SU-DHL-6 (cell line): ENCODE measurements at regions not wholly inside any gene's neighbourhood (a gene's known extent, or its start where the extent isn't known, plus 50 kb on each side); places are given as distances from the start of the nearest gene placed in this dataset.
"Not testable (repeated sequence)": the region's sequence is repeated elsewhere in the genome, so short reads cannot be mapped to it uniquely, and the experiment has no call there.

Experiments
- H2AFZ ChIP-seq: fragments of 200-600 bp; sonication (generic); 2 replicates; pipeline ENCODE4 v1.6.1; 2014; ENCODE audit warnings: low read depth, mild to moderate bottlenecking, moderate library complexity, mixed read lengths, antibody characterized with exemption, low read length; ENCODE audit not compliant: severe bottlenecking
- H3F3A ChIP-seq: fragments of 200-600 bp; shearing (Covaris generic); 2 replicates; pipeline ENCODE4 v1.6.0; 2016; ENCODE audit warnings: antibody characterized with exemption, mild to moderate bottlenecking; ENCODE audit not compliant: insufficient read depth
- H3K27ac ChIP-seq: fragments of 200-600 bp; sonication (generic); 2 replicates; pipeline ENCODE4 v1.5.1; 2016; ENCODE audit warnings: low read depth, mild to moderate bottlenecking, low read length, moderate library complexity, mixed read lengths
- H3K27me3 ChIP-seq: fragments of 200-600 bp; sonication (generic), shearing (Covaris generic); 2 replicates; pipeline ENCODE4 v1.6.0; 2014; ENCODE audit warnings: mild to moderate bottlenecking, low read length
- H3K36me3 ChIP-seq: fragments of 200-600 bp; sonication (generic); 2 replicates; pipeline ENCODE4 v1.6.1; 2014; ENCODE audit warnings: mild to moderate bottlenecking, low read length, mixed read lengths
- H3K4me2 ChIP-seq: fragments of 300-600, 200-600 bp; shearing (Covaris generic), sonication (generic); 2 replicates; pipeline ENCODE4 v1.6.0; 2014; ENCODE audit warnings: low read length, low read depth, mild to moderate bottlenecking; ENCODE audit not compliant: poor library complexity, severe bottlenecking
- H3K4me3 ChIP-seq: fragments of 200-600 bp; sonication (generic); 2 replicates; pipeline ENCODE4 v1.5.1; 2014; ENCODE audit warnings: antibody characterized with exemption, low read length, mild to moderate bottlenecking, mixed read lengths; ENCODE audit not compliant: insufficient read depth, poor library complexity, severe bottlenecking
- H3K79me2 ChIP-seq: fragments of 200-600 bp; sonication (generic); 2 replicates; pipeline ENCODE4 v1.6.1; 2014; ENCODE audit warnings: mild to moderate bottlenecking, low read length, moderate library complexity; ENCODE audit not compliant: insufficient read depth
- H3K9ac ChIP-seq: fragments of 200-600 bp; sonication (generic); 2 replicates; pipeline ENCODE4 v1.7.0; 2014; ENCODE audit warnings: mild to moderate bottlenecking, low read length
- H3K9me2 ChIP-seq: fragments of 200-600 bp; sonication (generic); replicated peaks from 2 replicates; pipeline ENCODE4 v1.6.1; 2014; ENCODE audit warnings: low read length; ENCODE audit not compliant: insufficient read depth
- H3K9me3 ChIP-seq: fragments of 200-600 bp; sonication (generic); 2 replicates; pipeline ENCODE4 v1.6.1; 2014; ENCODE audit warnings: low read length, mixed read lengths; ENCODE audit not compliant: insufficient read depth
- H4K20me1 ChIP-seq: fragments of 200-600 bp; sonication (generic); 2 replicates; pipeline ENCODE4 v1.6.1; 2014; ENCODE audit warnings: low read depth, mild to moderate bottlenecking, antibody characterized with exemption, low read length, moderate library complexity, mixed read lengths
- CTCF ChIP-seq: fragments of 200-600 bp; sonication (generic); IDR thresholded peaks from one replicate; pipeline ENCODE4 v1.5.1; 2017; ENCODE audit warnings: antibody characterized with exemption, mild to moderate bottlenecking, low read length, moderate library complexity; ENCODE audit not compliant: insufficient read depth, poor library complexity, severe bottlenecking
- EZH2phosphoT487 ChIP-seq: fragments of 200-600 bp; sonication (generic), shearing (Covaris generic); conservative IDR thresholded peaks from 2 replicates; pipeline ENCODE4 v1.6.1; 2018; ENCODE audit warnings: mild to moderate bottlenecking, antibody characterized with exemption, low read length, moderate library complexity, mixed read lengths

- H3K9ac ChIP-seq, H3K27me3 ChIP-seq, H3K27ac ChIP-seq, H3F3A ChIP-seq, H3K9me2 ChIP-seq, H3K9me3 ChIP-seq, H3K36me3 ChIP-seq, H3K79me2 ChIP-seq, H3K4me3 ChIP-seq, H2AFZ ChIP-seq, H4K20me1 ChIP-seq, H3K4me2 ChIP-seq: not testable (repeated sequence)
- peak; percentile 36 for TF ChIP-seq CTCF
These were observed 1148.2 kb downstream of the TMEM121 start for GRCh38 chr14:106674509-106675125.

GRCh38 chr14:106675716-106676115 lies 1149.3 kb downstream of the TMEM121 start:
- H3K27me3 ChIP-seq, H3K9ac ChIP-seq, H3K4me2 ChIP-seq, H3K9me2 ChIP-seq, H3K36me3 ChIP-seq, H2AFZ ChIP-seq, H4K20me1 ChIP-seq, H3K9me3 ChIP-seq, H3K27ac ChIP-seq, H3K4me3 ChIP-seq, H3K79me2 ChIP-seq, H3F3A ChIP-seq: not testable (repeated sequence)

- H3K9me2 ChIP-seq = no peaks in the 10 kb centered on the region
- H3K9me3 ChIP-seq = no peaks in the 10 kb centered on the region
- no peak for TF ChIP-seq CTCF
- no peak for TF ChIP-seq EZH2phosphoT487
- no peaks in the 10 kb centered on the region for H3K79me2 ChIP-seq
- H3K9ac ChIP-seq = no peak overlapping the region
- no peaks in the 10 kb centered on the region for H3K36me3 ChIP-seq
- no peaks in the 10 kb centered on the region for H3K27me3 ChIP-seq
- H3K4me2 ChIP-seq = no peak overlapping the region
- H3K27ac ChIP-seq = no peak overlapping the region
- no peak overlapping the region for H3K4me3 ChIP-seq
- no peaks in the 10 kb centered on the region for H4K20me1 ChIP-seq
- H2AFZ ChIP-seq = no peak overlapping the region
- no peaks in the 10 kb centered on the region for H3F3A ChIP-seq
These were observed 1153.4 kb downstream of the TMEM121 start for GRCh38 chr14:106679776-106680175.

- Histone ChIP-seq H3K27ac (no peak overlapping the region), H4K20me1 (no peaks in the 10 kb centered on the region), H3K79me2 (no peaks in the 10 kb centered on the region), H3K4me2 (no peak overlapping the region), H3K9ac (no peak overlapping the region), H3K27me3 (no peaks in the 10 kb centered on the region), H3F3A (no peaks in the 10 kb centered on the region), H3K36me3 (no peaks in the 10 kb centered on the region), H3K9me3 (no peaks in the 10 kb centered on the region), H3K4me3 (no peak overlapping the region), H3K9me2 (no peaks in the 10 kb centered on the region), H2AFZ (no peak overlapping the region)
- no peak for TF ChIP-seq CTCF
- no peak for TF ChIP-seq EZH2phosphoT487
These were observed 1154.8 kb downstream of the TMEM121 start for GRCh38 chr14:106681161-106681560.
